ENCODE measurements at regions not wholly inside any gene's neighbourhood (a gene's known extent, or its start where the extent isn't known, plus 50 kb on each side); places are given as distances from the start of the nearest gene placed in this dataset.
"Not testable (repeated sequence)": the region's sequence is repeated elsewhere in the genome, so short reads cannot be mapped to it uniquely, and the experiment has no call there.

DNA sequence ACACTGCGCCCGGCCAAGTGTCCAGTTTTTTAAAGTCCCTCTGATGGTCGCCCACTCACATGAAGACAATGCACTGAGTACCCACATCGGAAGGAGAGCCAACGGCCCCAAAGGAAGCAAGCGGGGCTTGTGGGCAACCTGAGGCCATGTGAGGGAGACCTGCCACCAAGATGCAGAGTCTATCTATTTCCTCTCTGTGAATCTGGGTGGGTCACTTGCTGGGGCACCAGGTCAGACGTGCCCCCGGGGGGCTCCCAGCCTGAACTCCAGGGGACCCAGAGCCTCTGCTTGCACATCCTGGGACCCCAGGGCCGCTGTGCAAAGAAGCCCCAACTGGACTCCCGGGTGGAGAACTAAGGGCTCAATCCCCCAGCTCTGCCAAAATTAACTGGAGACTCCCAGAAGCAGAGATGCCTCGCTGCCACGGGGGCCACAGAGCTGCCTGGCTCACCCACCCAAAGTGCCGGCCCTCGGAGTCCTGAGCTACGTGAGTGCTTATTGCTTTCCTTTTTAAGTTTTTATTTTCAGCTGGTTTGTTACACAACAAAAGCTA, 106.4 kb downstream of the BRD1 start:
- DNase-seq, result peak in 1 of 2 experiments; percentile 2

- DNase-seq, result no peak
Measured at GRCh38 chr22:49720279-49720959, 107.3 kb downstream of the BRD1 start.

GRCh38 chr22:49719046-49719445, 108.6 kb downstream of the BRD1 start:
- DNase-seq, result no peak

DNA sequence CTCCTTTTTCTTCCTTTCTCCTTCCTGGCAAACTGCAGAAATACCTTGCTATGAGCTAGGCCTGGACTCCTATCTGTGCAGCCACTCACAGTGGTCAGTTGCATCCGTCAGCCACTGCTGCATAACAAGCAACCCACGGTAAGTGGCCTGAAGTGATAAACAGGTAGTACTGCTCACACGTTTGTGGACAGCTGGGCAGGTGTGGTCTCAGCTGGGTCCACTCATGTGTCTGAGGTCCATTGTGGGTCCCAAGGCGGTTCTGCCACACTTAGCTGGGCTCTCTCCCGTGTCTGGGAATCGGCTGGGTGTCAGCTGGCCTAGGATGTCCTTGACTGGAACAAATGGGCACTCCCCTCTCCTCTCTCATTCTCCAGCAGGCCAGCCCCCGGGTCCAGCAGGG, 109.3 kb downstream of the BRD1 start:
- no peak for DNase-seq

- DNase-seq, result no peak
Measured at GRCh38 chr22:49717322-49717919, 110.3 kb downstream of the BRD1 start.

GRCh38 chr22:49716441-49716840, 111.2 kb downstream of the BRD1 start:
- no peak for DNase-seq

DNA sequence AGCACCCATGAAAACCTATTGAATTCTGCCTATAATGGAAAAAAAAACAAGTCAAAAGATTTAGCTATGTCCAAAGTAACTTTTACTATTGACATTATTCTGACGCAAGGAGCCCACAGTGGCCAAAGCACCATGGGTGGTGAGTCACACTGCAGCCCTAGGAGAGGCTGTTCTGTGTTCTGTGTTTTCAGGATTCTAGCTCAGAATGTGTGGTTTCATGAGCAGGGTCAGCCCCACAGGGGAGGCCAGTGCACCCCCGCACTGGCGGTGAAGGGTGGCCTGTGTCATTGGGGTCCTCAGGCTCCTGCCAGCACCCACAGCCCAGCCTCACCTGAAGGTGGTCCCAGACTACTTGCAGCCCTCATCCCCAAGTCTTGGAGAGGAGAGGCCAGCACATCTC, 112.2 kb downstream of the BRD1 start:
- DNase-seq, result no peak

DNA sequence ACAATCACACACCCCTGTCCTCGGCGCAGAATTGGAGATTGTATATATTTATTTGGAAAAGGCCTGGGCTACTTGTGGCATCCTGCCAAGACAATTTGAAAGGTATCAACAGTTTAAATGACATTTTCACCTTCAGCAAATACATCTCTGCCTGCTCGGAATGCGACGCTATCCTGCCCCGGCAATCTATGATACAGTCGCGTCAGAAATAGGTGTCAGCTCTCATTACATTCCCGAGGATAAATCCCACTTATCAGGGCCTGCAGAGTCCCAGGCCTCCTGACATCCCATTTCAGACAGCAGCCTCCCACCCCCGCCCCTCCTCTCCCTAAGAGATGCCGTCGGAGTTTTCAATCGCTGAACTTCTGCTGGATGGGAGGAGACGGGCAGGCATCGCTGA, 114.7 kb downstream of the BRD1 start:
- no peak for DNase-seq

GRCh38 chr22:49712195-49712791, 115.4 kb downstream of the BRD1 start:
- no peak for DNase-seq

- DNase-seq, result no peak
Measured at GRCh38 chr22:49710746-49711145, 116.9 kb downstream of the BRD1 start.

DNA sequence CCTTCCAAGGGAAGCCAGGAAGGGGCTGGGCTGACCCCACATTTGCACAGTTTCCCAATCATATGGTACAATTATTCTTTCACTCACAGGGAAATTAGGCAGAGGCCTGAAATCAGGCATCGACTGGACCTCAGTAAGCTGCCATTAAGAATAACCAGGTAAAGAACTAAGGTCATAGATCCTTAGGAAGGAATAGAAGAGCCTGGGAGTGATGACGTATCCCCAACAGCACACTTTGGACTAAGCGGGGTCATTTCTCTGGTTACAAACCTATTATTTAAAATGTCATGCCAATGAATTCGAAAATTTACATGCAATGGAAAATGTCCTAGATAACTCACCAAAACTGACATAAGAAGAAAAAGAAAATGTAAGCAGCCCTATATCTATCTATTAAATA, 118.2 kb downstream of the BRD1 start:
- no peak for DNase-seq

- no peak for DNase-seq
Measured at GRCh38 chr22:49705972-49706352, 121.7 kb downstream of the BRD1 start.

DNA sequence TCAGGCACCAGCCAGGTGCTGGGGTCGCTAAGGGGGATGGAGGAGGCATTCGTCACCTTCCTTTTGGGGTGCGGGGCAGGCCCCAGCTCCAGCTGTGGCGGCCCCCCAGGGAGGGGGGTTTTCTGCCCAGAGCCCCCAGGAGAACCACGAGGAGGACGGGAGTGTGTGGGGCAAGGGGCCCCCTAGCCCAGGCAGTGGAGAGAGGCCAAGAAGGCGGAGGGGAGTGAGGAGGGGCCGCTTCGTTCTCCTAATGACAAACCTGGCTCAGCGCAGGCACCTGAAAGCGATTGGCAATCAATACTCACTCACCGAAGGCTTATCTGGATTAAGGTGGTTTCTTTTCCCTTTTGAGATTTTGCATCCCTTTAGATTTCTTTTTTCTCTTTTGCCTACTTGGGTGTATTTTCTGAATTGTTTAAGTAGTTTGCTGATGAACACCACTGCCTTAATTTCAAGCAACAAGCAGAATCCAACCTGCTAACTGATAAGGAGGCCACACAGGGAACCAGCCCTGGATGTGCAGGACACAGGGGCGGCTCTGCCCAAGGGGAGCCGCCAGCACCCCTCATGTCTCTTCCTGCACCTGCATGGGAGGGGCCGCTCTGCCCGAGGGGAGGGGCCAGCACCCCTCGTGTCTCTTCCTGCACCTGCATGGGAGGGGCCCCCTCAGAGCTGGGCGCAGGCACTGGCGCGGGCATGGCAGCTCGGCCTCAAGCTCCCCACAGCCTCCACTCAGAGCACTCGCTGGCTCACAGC, 122.3 kb downstream of the BRD1 start:
- DNase-seq, result no peak

DNA sequence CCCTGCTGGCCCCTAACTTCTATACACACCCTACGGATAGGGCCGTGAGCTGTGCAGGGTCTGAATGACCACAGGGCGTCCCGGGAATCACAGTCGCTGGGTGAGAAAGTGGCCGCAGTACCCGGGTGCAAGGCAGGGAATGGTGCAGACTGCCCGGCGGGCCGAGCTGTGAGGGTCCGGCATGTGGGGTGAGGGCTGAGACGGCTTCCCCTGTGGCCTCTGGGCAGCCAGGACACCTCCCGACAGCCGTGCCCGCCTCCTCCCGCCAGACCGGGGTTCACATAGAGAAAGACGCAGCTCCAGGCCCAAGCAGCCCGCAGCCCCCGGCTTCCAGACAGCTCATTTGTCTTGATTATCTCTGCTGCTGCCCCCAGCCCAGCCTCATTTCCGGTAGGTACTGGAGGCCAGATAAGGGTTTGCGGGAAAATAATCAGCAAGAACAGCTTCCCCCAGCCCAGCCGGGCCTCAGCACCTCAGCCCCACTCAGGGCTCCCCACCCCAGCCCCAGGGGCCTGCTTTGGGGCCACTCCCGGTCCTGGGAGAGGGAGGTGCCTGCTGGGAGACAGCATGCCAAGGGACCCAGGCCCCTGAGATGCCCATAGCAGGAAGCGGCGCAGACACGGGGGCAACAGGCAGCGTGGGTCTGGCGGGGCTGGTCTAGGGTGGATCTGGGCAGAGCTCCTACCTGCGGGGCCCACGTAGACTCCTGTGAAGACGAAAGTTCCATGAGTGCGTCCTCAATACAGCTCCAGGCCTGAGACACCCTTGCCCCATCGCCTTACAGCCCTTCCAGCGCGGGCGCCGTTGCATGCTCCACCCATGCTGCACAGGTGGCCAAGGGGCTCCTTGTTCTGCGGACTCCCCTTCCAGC, 123.1 kb downstream of the BRD1 start:
- no peak for DNase-seq

DNA sequence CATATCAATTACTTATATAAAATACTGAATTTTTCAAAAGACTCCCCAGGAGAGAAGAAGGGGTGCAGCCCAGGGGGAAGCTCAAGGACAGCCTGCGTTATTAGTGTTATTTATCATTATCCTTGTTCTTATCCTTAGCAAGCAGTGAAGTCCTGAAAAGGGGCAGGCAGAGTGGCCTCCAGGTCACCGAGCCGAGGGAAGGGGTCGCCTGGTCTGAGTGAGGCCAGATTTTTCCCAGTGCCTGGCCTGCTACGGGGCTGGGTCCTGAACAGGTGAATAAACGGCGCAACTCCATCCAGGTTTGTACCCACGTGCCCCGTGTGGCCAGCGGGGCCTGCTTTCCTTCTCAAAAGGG, 123.7 kb downstream of the BRD1 start:
- no peak for DNase-seq

DNA sequence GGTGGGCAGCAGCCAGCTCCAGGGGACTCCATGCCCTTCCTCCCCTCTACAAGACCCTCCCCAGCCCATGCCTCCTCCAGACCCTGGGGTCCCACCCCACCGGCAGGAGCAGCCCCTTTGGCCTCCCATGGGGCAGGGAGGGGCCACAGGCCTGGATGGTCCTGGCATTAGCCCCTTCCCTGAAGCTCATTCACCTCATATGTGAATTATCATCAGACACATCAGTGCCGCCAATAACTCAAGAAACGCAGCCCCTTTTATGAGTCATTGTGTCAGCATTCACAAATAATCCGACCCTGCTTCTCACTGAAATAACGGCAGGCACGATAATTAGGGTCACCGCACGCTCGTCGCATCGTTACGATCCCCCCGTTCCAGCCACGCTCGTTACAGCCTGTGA, 124.2 kb downstream of the BRD1 start:
- no peak for DNase-seq

DNA sequence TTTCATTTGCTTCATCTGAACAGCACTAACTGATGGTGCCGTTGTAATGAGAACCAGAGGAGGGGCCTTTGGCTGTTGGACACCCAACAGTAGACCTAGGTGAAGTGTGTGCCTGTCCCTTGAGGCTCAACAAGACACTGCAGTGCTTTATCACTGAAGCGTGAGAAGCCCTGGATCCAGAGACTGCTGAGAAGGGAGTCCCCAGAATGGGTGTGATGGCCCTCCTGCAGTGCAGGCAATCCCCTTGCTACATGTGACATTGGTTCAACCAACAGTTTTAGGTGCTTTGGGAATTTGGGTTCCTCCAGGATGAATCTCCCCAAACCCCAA, 125.6 kb downstream of the BRD1 start:
- DNase-seq, result no peak

GRCh38 chr22:49701380-49702067, 126.1 kb downstream of the BRD1 start:
- DNase-seq, result no peak

DNA sequence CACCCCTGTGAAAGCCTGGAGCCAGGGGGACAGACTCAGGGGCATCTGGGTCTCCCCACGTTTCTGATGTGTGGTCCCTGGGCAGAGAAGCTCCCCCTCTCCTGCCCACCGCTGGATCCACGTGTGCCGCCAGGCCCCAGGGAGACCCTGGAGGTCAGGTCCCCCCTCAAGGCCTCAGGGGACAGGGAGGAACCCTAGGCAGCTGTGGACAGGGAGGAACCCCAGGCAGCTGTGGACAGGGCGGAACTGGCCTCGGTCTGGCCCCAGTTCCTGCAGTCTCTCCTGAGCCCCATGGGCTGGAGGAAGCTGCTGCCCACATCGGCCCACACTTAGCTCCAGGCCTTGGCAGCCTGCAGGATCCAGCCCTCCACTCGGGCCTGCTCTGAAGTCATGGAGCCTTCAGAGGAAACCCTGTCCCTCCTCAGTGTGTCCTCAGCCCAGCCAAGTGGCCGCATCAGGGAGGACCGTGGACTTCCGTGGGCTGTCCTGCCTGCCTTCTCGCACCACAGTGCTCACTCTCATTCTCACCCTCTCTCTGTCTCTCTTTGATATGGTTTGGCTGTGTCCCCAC, 127.7 kb downstream of the BRD1 start:
- no peak for DNase-seq

DNA sequence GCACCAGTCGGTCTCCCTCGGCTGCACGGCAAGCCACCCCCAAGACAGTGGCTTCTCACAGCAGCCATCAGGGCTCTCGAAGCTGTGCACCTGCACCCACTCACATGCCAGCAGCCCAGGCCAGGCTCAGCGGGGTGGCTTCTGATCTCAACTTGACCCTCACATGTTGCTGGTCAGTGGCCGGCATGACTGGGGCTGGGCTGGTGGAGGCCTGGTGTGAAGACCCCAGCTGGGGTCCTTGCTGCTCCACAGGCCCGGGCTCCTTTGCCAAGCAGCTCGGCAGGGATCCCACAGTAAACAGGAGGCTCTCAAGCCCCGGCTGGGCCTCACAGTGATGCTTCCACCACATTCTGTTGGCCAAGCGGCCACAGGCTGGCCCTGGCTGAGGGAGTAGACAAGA, 128.2 kb downstream of the BRD1 start:
- no peak for DNase-seq

GRCh38 chr22:49698616-49699015, 129.1 kb downstream of the BRD1 start:
- not testable (repeated sequence) for DNase-seq

- DNase-seq, result no peak
Measured at GRCh38 chr22:49697047-49697446, 130.6 kb downstream of the BRD1 start.

Measured in activated T-cell treated with anti-CD3 and anti-CD28 coated beads, Interleukin-2, amount 50 U/mL, for 48 hours (primary cell).